ENCODE measurements at regions not wholly inside any gene's neighbourhood (a gene's known extent, or its start where the extent isn't known, plus 50 kb on each side); places are given as distances from the start of the nearest gene placed in this dataset.

- H3K4me3 ChIP-seq (ENCODE audit: low read length in 2 of 2) = no peak overlapping the region
- no peaks in the 10 kb centered on the region for H3K4me1 ChIP-seq (ENCODE audit: control insufficient read depth in 2 of 2, insufficient read depth in 2 of 2, low read length in 2 of 2)
- H3K9me3 ChIP-seq (ENCODE audit: control insufficient read depth in 2 of 2, insufficient read depth in 1 of 2, low read length in 1 of 2) = no peaks in the 10 kb centered on the region
- 97% methylated on average over 2 of the region's 2 CpGs for WGBS
- no peak for DNase-seq (ENCODE audit: low read depth in 6 of 9, low spot score in 9 of 9)
- H3K27ac ChIP-seq (ENCODE audit: low read depth in 1 of 2, low read length in 1 of 2) = no peak overlapping the region
- no peaks in the 10 kb centered on the region for H3K27me3 ChIP-seq (ENCODE audit: control insufficient read depth in 2 of 2, insufficient read depth in 1 of 2, low read length in 1 of 2)
- no peaks in the 10 kb centered on the region for H3K36me3 ChIP-seq (ENCODE audit: control insufficient read depth in 2 of 2, insufficient read depth in 2 of 2, low read length in 1 of 2)
Observed at GRCh38 chr5:117494188-117494587, 919.6 kb upstream of the SEMA6A start.

GRCh38 chr5:117488976-117489500 is 914.4 kb upstream of the SEMA6A start:
- no peak overlapping the region for H3K4me3 ChIP-seq (ENCODE audit: low read length in 2 of 2)
- DNase-seq (ENCODE audit: low read depth in 6 of 9, low spot score in 9 of 9) = no peak
- H3K27ac ChIP-seq (ENCODE audit: low read depth in 1 of 2, low read length in 1 of 2) = no peak overlapping the region
- 79% methylated on average over 2 of the region's 2 CpGs for WGBS
- no peaks in the 10 kb centered on the region for H3K36me3 ChIP-seq (ENCODE audit: control insufficient read depth in 2 of 2, insufficient read depth in 2 of 2, low read length in 1 of 2)
- no peaks in the 10 kb centered on the region for H3K4me1 ChIP-seq (ENCODE audit: control insufficient read depth in 2 of 2, insufficient read depth in 2 of 2, low read length in 2 of 2)
- no peaks in the 10 kb centered on the region for H3K27me3 ChIP-seq (ENCODE audit: control insufficient read depth in 2 of 2, insufficient read depth in 1 of 2, low read length in 1 of 2)
- H3K9me3 ChIP-seq (ENCODE audit: control insufficient read depth in 2 of 2, insufficient read depth in 1 of 2, low read length in 1 of 2) = no peaks in the 10 kb centered on the region

GRCh38 chr5:117487556-117487955 is 912.9 kb upstream of the SEMA6A start:
- 93% methylated on average over 4 of the region's 4 CpGs for WGBS

GRCh38 chr5:117486879-117487391 is 912.3 kb upstream of the SEMA6A start:
- Histone ChIP-seq H3K4me1 (ENCODE audit: control insufficient read depth in 2 of 2, insufficient read depth in 2 of 2, low read length in 2 of 2) (no peaks in the 10 kb centered on the region), H3K9me3 (ENCODE audit: control insufficient read depth in 2 of 2, insufficient read depth in 1 of 2, low read length in 1 of 2) (no peaks in the 10 kb centered on the region), H3K27me3 (ENCODE audit: control insufficient read depth in 2 of 2, insufficient read depth in 1 of 2, low read length in 1 of 2) (no peaks in the 10 kb centered on the region), H3K27ac (ENCODE audit: low read depth in 1 of 2, low read length in 1 of 2) (no peak overlapping the region), H3K4me3 (ENCODE audit: low read length in 2 of 2) (no peak overlapping the region), H3K36me3 (ENCODE audit: control insufficient read depth in 2 of 2, insufficient read depth in 2 of 2, low read length in 1 of 2) (no peaks in the 10 kb centered on the region)
- peak in 1 of 9 donors; percentile 6 for DNase-seq (ENCODE audit: low read depth in 6 of 9, low spot score in 9 of 9)

More at GRCh38 chr5:117487556-117487955, 912.9 kb upstream of the SEMA6A start:
- H3K27me3 ChIP-seq (ENCODE audit: control insufficient read depth in 2 of 2, insufficient read depth in 1 of 2, low read length in 1 of 2) = no peaks in the 10 kb centered on the region
- no peak for DNase-seq (ENCODE audit: low read depth in 6 of 9, low spot score in 9 of 9)
- H3K27ac ChIP-seq (ENCODE audit: low read depth in 1 of 2, low read length in 1 of 2) = no peak overlapping the region
- no peak overlapping the region for H3K4me3 ChIP-seq (ENCODE audit: low read length in 2 of 2)
- no peaks in the 10 kb centered on the region for H3K4me1 ChIP-seq (ENCODE audit: control insufficient read depth in 2 of 2, insufficient read depth in 2 of 2, low read length in 2 of 2)
- H3K9me3 ChIP-seq (ENCODE audit: control insufficient read depth in 2 of 2, insufficient read depth in 1 of 2, low read length in 1 of 2) = no peaks in the 10 kb centered on the region
- H3K36me3 ChIP-seq (ENCODE audit: control insufficient read depth in 2 of 2, insufficient read depth in 2 of 2, low read length in 1 of 2) = no peaks in the 10 kb centered on the region

- no peak for DNase-seq (ENCODE audit: low read depth in 6 of 9, low spot score in 9 of 9)
- no peak overlapping the region for H3K4me3 ChIP-seq (ENCODE audit: low read length in 2 of 2)
Observed at GRCh38 chr5:117486261-117486660, 911.6 kb upstream of the SEMA6A start.

GRCh38 chr5:117475919-117476318 is 901.3 kb upstream of the SEMA6A start:
- no peak overlapping the region for H3K4me3 ChIP-seq (ENCODE audit: low read length in 2 of 2)
- H3K27me3 ChIP-seq (ENCODE audit: control insufficient read depth in 2 of 2, insufficient read depth in 1 of 2, low read length in 1 of 2) = no peaks in the 10 kb centered on the region
- no peak overlapping the region for H3K27ac ChIP-seq (ENCODE audit: low read depth in 1 of 2, low read length in 1 of 2)
- no peaks in the 10 kb centered on the region for H3K36me3 ChIP-seq (ENCODE audit: control insufficient read depth in 2 of 2, insufficient read depth in 2 of 2, low read length in 1 of 2)
- no peaks in the 10 kb centered on the region for H3K4me1 ChIP-seq (ENCODE audit: control insufficient read depth in 2 of 2, insufficient read depth in 2 of 2, low read length in 2 of 2)
- WGBS = 95% methylated on average over 2 of the region's 2 CpGs
- H3K9me3 ChIP-seq (ENCODE audit: control insufficient read depth in 2 of 2, insufficient read depth in 1 of 2, low read length in 1 of 2) = no peaks in the 10 kb centered on the region
- DNase-seq (ENCODE audit: low read depth in 6 of 9, low spot score in 9 of 9) = no peak

More at GRCh38 chr5:117486261-117486660, 911.6 kb upstream of the SEMA6A start:
- Histone ChIP-seq H3K27me3 (ENCODE audit: control insufficient read depth in 2 of 2, insufficient read depth in 1 of 2, low read length in 1 of 2) (no peaks in the 10 kb centered on the region), H3K36me3 (ENCODE audit: control insufficient read depth in 2 of 2, insufficient read depth in 2 of 2, low read length in 1 of 2) (no peaks in the 10 kb centered on the region), H3K9me3 (ENCODE audit: control insufficient read depth in 2 of 2, insufficient read depth in 1 of 2, low read length in 1 of 2) (no peaks in the 10 kb centered on the region), H3K4me1 (ENCODE audit: control insufficient read depth in 2 of 2, insufficient read depth in 2 of 2, low read length in 2 of 2) (no peaks in the 10 kb centered on the region), H3K27ac (ENCODE audit: low read depth in 1 of 2, low read length in 1 of 2) (no peak overlapping the region)

GRCh38 chr5:117473165-117473564 is 898.5 kb upstream of the SEMA6A start:
- Histone ChIP-seq H3K27ac (ENCODE audit: low read depth in 1 of 2, low read length in 1 of 2) (no peak overlapping the region), H3K9me3 (ENCODE audit: control insufficient read depth in 2 of 2, insufficient read depth in 1 of 2, low read length in 1 of 2) (no peaks in the 10 kb centered on the region), H3K36me3 (ENCODE audit: control insufficient read depth in 2 of 2, insufficient read depth in 2 of 2, low read length in 1 of 2) (no peaks in the 10 kb centered on the region), H3K4me3 (ENCODE audit: low read length in 2 of 2) (no peak overlapping the region), H3K4me1 (ENCODE audit: control insufficient read depth in 2 of 2, insufficient read depth in 2 of 2, low read length in 2 of 2) (no peaks in the 10 kb centered on the region), H3K27me3 (ENCODE audit: control insufficient read depth in 2 of 2, insufficient read depth in 1 of 2, low read length in 1 of 2) (no peaks in the 10 kb centered on the region)
- no peak for DNase-seq (ENCODE audit: low read depth in 6 of 9, low spot score in 9 of 9)
- 72% methylated on average over 4 of the region's 4 CpGs for WGBS

GRCh38 chr5:117463881-117464570 is 889.4 kb upstream of the SEMA6A start:
- H3K36me3 ChIP-seq (ENCODE audit: control insufficient read depth in 2 of 2, insufficient read depth in 2 of 2, low read length in 1 of 2) = no peaks in the 10 kb centered on the region
- DNase-seq (ENCODE audit: low read depth in 6 of 9, low spot score in 9 of 9) = no peak
- no peak overlapping the region for H3K4me3 ChIP-seq (ENCODE audit: low read length in 2 of 2)
- no peak overlapping the region for H3K27ac ChIP-seq (ENCODE audit: low read depth in 1 of 2, low read length in 1 of 2)
- 88% methylated on average over 3 of the region's 3 CpGs for WGBS
- no peaks in the 10 kb centered on the region for H3K27me3 ChIP-seq (ENCODE audit: control insufficient read depth in 2 of 2, insufficient read depth in 1 of 2, low read length in 1 of 2)
- no peaks in the 10 kb centered on the region for H3K9me3 ChIP-seq (ENCODE audit: control insufficient read depth in 2 of 2, insufficient read depth in 1 of 2, low read length in 1 of 2)
- H3K4me1 ChIP-seq (ENCODE audit: control insufficient read depth in 2 of 2, insufficient read depth in 2 of 2, low read length in 2 of 2) = no peaks in the 10 kb centered on the region

GRCh38 chr5:117461966-117462365 is 887.3 kb upstream of the SEMA6A start:
- no peak overlapping the region for H3K4me3 ChIP-seq (ENCODE audit: low read length in 2 of 2)
- no peaks in the 10 kb centered on the region for H3K36me3 ChIP-seq (ENCODE audit: control insufficient read depth in 2 of 2, insufficient read depth in 2 of 2, low read length in 1 of 2)
- H3K9me3 ChIP-seq (ENCODE audit: control insufficient read depth in 2 of 2, insufficient read depth in 1 of 2, low read length in 1 of 2) = no peaks in the 10 kb centered on the region
- H3K27ac ChIP-seq (ENCODE audit: low read depth in 1 of 2, low read length in 1 of 2) = no peak overlapping the region
- WGBS = 88% methylated on average over 2 of the region's 2 CpGs
- H3K27me3 ChIP-seq (ENCODE audit: control insufficient read depth in 2 of 2, insufficient read depth in 1 of 2, low read length in 1 of 2) = no peaks in the 10 kb centered on the region
- no peak for DNase-seq (ENCODE audit: low read depth in 6 of 9, low spot score in 9 of 9)
- no peaks in the 10 kb centered on the region for H3K4me1 ChIP-seq (ENCODE audit: control insufficient read depth in 2 of 2, insufficient read depth in 2 of 2, low read length in 2 of 2)

All from thymus (tissue), 11 donors.